KBM-7 (cell line): ENCODE measurements at regions not wholly inside any gene's neighbourhood (a gene's known extent, or its start where the extent isn't known, plus 50 kb on each side); places are given as distances from the start of the nearest gene placed in this dataset.

Source experiments
- DNase-seq: peaks from one replicate; pipeline ENCODE4 v3.0.0-alpha.2; 2015
- in situ Hi-C: fragments of 300-500 bp; cut with MboI; formaldehyde crosslinking; loops from 2 replicates; pipeline ENCODE4 v1.14.3; 2020; ENCODE audit warnings: low sequenced_read_pairs, low pct_unique_long_range_greater_than_20kb, mixed read lengths

DNA sequence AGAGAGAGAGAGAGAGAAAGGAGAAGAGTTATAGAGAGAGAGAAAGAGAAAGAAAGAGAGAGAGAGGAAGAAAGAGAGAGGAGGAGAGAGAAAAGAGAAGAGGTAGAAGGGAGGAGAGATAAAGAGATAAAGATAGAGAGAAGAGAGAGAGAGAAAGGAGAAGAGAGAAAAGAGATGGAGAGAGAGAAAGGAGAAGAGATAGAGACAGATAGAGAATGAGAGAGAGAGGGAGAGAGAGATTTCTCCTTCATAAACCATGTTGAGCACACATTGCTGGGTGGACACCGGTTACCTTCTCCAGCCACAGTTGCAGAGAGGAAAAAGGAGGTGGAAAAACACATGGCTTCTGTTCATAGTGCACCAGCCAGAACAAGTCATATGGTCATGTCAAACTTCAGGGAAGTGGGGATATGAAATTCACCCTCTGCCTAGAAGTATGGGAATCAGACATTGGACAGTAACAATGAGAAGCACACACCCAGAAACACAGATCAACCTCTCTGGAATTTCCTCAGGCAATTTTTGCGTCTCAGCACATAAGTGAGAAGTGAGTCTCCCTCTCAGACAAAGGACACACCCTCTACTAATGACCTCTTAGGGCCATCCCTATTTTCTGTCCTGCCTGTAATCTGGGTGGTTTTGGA lies 172.5 kb upstream of the SVIL start:
- in situ Hi-C loops = no loop called here
- DNase-seq = no peak

DNA sequence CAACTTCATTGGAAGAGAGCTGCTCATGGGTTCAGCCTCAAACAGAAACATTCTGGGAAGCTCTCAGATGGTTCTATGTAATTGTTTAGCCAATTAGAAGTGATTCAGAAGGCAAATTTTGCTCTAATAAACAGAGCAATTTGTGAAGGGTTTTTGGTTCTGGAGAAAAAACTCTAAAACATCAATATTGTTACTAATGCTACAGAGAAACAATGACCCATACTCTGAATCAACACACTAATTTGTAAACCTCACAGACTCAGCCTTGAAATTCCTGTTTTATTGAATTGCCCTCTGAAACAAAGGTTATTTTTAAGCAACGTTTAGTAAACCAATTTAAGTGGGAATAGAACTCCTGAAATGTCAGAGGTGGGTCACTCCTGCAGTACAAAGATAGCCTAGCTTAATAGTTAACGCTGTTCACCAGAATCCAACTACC lies 171.6 kb upstream of the SVIL start:
- in situ Hi-C loops = no loop called here
- no peak for DNase-seq

DNA sequence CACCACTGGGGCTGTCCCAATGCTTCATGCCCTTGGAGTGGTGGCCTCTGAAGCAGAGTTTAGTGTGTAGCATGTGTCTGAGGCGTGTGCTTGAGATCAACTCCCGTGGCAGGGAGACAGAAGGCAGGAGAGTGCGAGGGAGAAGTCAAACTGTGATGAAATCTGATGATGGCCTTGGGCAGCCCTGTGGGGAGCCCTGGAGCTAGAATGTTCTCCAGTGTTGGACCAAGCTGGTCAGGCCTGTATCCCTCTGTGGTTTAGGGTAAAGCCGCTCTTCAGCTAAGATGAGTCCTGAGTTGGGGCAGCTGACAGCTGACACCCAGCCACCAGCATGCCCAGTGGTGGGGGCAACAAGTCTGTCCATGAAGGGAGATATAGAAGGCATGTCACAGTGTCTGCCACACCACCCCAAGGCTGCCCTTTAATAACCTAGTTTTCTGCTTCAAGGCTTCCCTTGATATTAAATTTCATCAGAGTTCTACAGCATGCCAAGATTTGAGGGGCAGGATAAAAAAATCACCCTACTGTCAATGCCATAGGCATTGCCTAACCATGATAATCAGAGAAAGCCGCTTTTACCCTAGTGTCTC lies 170.5 kb upstream of the SVIL start:
- no peak for DNase-seq
- in situ Hi-C loops = no loop called here

- DNase-seq = peak; percentile 45
Observed at GRCh38 chr10:29804025-29804852, 169.5 kb upstream of the SVIL start.

GRCh38 chr10:29802171-29802570 lies 167.4 kb upstream of the SVIL start:
- in situ Hi-C loops = no loop called here
- DNase-seq = peak; percentile 33

More at GRCh38 chr10:29804025-29804852, 169.5 kb upstream of the SVIL start:
- in situ Hi-C loops = no loop called here

DNA sequence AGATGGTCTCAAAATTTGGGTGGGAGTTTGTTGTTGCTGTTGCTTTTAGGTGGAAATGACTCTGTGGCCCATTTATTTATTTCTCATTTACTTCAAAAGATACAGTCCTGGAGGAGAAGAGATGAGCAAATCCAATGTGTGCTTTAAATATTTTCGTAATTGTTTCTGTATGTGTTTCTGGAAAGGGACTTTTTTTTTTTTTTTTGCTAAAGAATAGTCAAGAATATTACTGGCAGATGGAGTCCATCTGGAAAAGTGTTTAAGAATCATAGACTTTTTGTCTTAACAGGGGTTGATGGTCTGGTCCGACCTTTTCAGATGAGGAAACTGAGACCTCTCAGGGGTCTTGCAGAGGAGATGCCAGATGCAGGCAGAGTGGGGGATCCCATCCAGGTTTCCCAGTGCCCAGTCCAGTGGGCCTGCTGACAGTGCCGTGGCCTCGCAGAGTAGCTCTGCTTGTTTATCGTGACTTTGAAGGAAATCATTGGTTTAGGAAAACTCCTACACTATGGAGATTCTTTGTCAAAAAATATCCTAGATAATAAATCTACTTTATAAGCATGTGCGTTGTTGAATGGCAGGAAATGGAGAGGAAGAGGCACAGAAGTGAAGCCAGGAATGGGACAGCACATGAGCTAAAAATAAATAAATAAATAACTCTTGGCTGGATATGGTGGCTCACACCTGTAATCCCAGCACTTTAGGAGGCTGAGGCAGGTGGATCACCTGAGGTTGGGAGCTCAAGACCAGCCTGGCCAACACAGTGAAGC lies 164.3 kb upstream of the SVIL start:
- in situ Hi-C loops = no loop called here
- DNase-seq = no peak

DNA sequence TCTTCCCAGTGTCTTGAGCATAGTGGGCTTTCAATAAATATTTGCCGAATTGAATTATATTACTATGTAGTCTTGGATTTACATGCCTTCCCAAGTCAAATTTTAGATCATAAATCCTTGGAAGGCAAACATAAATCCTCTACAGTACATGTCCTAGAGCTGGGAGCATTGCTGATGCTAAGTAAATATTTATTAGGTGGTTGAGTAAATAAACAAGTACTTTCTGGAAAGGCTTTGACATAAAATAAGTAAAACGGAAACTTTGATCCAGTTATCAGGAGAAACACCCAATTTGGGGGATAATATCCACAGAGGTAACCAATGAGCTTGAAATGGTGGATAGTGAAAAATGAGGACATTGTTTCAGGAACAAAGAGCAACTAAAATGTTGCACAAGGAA lies 162.8 kb upstream of the SVIL start:
- in situ Hi-C loops = no loop called here
- DNase-seq = no peak

DNA sequence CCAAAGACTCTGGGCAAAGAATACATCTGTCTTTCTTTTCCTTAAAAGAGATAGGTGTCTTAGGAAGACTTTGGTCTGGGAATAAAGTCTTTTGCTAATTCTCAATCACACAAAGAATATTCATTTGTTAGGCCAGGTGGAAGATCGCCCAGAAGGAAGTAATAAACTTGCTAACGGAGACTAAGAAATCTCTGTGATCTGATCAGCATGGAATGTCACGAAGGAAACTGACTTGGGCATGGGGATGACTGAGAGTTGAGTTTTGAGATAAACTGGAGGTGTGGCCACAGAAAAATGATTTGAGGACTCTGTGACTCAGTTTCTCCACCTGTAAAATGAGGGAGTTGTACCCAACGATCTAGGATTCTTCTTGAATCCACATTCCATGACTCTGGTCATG lies 161.1 kb upstream of the SVIL start:
- in situ Hi-C loops = no loop called here
- no peak for DNase-seq

DNA sequence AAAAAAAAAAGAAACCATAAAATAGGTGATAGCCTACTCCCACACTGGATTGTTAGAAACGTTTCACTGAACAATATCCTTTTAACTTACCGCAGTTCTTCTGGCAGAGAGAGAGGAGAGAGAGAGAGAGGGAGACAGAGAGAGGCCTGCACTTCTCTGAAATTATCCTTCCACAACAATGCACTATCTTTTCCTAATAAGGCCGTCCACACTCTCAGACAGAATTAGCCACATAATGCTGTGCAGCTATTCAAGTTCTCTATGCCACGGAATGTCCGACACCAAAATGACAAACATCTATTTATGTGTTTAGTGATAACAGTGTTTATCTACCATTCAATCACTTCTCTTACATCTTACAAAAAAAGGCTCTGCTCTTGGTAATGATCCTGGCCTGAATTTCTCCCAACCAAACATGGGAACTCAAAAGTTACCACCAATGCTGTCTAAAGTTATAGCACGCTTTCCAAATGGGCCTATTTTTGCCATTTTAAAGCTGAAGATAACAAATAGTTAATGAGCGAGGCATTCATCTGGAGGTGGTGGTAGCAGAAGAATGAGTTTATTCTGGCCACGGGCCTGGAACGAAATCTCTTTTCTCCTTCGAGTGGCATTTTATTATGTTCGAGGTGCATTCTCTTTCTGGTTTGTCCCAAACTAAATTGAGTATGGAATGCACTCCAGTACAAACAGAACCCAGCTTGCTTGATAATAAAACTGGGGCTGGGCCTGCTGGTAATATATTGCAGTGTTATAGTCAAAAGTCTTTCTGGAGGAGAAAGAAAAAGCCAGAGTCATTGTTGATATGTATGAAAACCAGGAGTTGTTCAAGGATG lies 160.2 kb upstream of the SVIL start:
- in situ Hi-C loops = no loop called here
- DNase-seq = no peak

DNA sequence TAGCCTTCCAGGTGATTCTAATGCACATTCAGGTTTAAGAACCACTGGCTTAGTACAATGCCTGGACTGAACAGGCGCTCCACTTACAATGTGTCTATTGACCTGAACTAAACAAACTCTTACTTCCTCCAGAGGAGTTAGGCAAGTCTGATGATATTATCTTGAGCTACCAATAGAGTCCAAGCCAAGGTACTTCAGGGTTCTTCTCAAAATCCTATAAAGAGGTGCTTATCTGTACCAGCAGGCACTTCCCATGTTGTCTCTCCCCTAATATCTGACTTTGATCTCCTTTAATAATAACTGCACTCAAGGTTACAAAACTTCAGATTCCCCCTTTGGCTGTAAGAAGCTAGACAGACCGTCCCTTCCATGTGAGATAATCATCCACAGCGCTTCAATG lies 157.0 kb upstream of the SVIL start:
- in situ Hi-C loops = no loop called here
- no peak for DNase-seq

DNA sequence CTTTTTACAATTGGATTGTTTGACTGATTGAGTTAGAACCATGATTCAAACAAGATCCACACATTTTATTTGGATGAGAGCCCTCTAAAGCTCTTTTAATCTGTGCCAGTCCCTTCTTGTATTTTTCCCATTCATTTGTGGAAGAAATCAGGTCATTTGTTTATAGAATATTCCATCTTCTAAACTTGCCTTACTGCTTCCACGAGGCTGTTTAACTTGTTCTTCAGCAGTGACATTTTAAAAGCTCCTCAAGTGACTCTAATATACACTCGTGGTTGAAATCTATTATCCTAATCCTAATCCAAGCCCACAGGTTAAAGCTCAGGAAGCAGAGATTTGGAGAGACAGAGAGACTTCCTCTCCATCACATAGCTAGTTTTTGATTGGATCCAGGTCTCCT lies 155.4 kb upstream of the SVIL start:
- in situ Hi-C loops = no loop called here
- DNase-seq = no peak

GRCh38 chr10:29788113-29788512 lies 153.3 kb upstream of the SVIL start:
- in situ Hi-C loops = no loop called here
- DNase-seq = no peak

GRCh38 chr10:29785701-29786100 lies 150.9 kb upstream of the SVIL start:
- in situ Hi-C loops = no loop called here

DNA sequence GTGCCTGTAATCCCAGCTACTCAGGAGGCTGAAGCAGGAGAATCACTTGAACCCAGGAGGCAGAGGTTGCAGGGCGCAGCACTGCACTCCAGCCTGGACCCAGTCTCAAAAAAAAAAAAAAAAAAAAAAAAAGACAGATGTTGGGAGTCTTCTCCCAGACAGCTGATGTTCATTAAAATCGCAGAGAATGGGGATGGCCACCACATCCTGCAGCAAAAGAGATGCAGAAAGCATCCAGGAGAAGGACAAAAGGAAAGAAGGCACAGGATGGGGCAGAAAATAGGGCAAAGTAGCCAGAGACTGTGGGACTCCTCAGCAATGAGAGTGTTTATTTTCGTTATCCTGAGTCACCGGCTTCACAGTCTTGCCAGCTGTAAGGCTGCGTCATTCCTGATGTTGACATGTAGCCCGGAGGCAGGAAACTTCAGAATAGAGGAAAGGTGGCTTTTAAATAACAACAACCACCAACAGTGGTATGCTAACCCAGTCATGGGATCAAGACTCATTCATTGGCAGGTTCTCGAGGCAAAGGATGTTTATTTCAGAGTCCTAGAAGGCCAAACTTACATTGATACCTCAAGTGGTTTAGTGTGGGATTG lies 149.5 kb upstream of the SVIL start:
- no peak for DNase-seq

More at GRCh38 chr10:29785701-29786100, 150.9 kb upstream of the SVIL start:
- DNase-seq = no peak

DNA sequence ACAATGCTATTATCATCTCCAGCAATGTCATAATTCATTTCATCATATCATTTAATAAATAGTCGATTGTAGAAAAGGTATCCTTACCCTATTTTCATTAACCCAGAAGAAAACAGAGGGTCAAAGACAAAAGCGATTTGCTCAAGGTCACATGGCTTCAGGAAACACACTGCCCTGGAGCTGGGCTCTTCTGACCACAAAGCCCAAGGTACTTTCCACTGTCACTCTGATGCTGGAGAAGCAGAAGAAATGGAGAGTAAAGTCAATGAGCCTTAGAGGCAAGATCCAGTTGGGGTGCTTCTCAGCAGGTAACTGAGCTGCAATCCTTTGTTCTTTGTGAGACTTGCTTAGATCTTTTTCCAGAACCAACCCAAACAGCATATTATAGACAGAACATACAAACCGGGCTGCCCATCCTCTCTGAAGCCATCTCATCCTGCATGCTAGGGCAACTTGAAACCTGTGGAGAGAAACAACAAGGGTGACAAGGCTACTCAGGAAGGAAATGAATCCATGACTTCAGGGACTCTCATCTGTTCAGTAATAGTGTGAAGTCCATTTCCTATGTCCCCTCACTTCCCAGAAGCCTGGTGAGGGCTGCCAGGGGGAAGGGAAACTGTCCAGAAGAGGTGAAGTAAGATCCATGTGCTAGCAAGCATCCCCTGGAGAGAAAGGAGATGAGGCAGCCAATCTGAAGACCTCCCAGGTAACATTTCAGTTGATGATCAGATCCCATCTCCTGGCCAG lies 148.6 kb upstream of the SVIL start:
- no peak for DNase-seq
- in situ Hi-C loops = no loop called here

More for the DNA sequence above, 149.5 kb upstream of the SVIL start:
- in situ Hi-C loops = no loop called here

GRCh38 chr10:29780639-29781038 lies 145.9 kb upstream of the SVIL start:
- in situ Hi-C loops = no loop called here

GRCh38 chr10:29780096-29780495 lies 145.3 kb upstream of the SVIL start:
- in situ Hi-C loops = no loop called here
- no peak for DNase-seq

More at GRCh38 chr10:29780639-29781038, 145.9 kb upstream of the SVIL start:
- DNase-seq = no peak

GRCh38 chr10:29776246-29776645 lies 141.5 kb upstream of the SVIL start:
- DNase-seq = no peak
- in situ Hi-C loops = no loop called here
